Mucosa of descending colon (tissue), 3 donors: ENCODE measurements at regions not wholly inside any gene's neighbourhood (a gene's known extent, or its start where the extent isn't known, plus 50 kb on each side); places are given as distances from the start of the nearest gene placed in this dataset.

Experiments used
- ATAC-seq: fragments of 200-7000 bp; cut with Tn5 transposase; one replicate; pipeline ENCODE4 v1.9.1; 2020; ENCODE audit warnings: mild to moderate bottlenecking, moderate library complexity
- DNase-seq, 3 donors: peaks; one replicate each; pipeline ENCODE4 v3.0.0-alpha.2; 2020
- H3K36me3 ChIP-seq: fragments of 200-600 bp; one replicate; pipeline ENCODE4 v1.8.0; 2021; ENCODE audit warnings: low read depth, mild to moderate bottlenecking
- H3K4me1 ChIP-seq: fragments of 200-600 bp; one replicate; pipeline ENCODE4 v1.8.0; 2021; ENCODE audit warnings: low read depth, mild to moderate bottlenecking
- H3K4me3 ChIP-seq: fragments of 200-600 bp; one replicate; pipeline ENCODE4 v1.8.0; 2021; ENCODE audit warnings: mild to moderate bottlenecking
- H3K9me3 ChIP-seq: fragments of 200-600 bp; one replicate; pipeline ENCODE4 v1.8.0; 2021; ENCODE audit warnings: mild to moderate bottlenecking
- CTCF ChIP-seq: fragments of 200-600 bp; IDR thresholded peaks from one replicate; pipeline ENCODE4 v1.8.0; 2022; ENCODE audit warnings: antibody characterized with exemption, mild to moderate bottlenecking
- intact Hi-C, 2 donors: fragments of 100-400 bp; cut with DNase I in 1 of 2; cut with micrococcal nuclease in 1 of 2; formaldehyde crosslinking; loops; one replicate each; pipeline versions ENCODE4 v1.11.0 to v1.11.1; 2022; cut with DNase I, micrococcal nuclease
- donor health status: DM: no; HTN: no; CAD: no; lungs with moderate emphysema.
- donor health status: DM: no; HTN: no; CAD: no.
- donor health status: DM: no; HTN: yes; CAD: no.

- Histone ChIP-seq H3K9me3 (no peaks in the 10 kb centered on the region), H3K4me1 (no peaks in the 10 kb centered on the region), H3K36me3 (no peaks in the 10 kb centered on the region), H3K4me3 (no peak overlapping the region)
- no peak for ATAC-seq
- no peak for TF ChIP-seq CTCF
- intact Hi-C loops, result loop anchor here in 1 of 2 donors (5.0 kb wide), 1 partner anchor 612 kb away; no protein-coding TSS in a partner anchor
- no peak for DNase-seq
These were observed 477.5 kb upstream of the SPHKAP start for GRCh38 chr2:228658998-228659397.

GRCh38 chr2:228657807-228658402 is 476.4 kb upstream of the SPHKAP start:
- no peaks in the 10 kb centered on the region for H3K4me1 ChIP-seq
- ATAC-seq (no peak), DNase-seq (no peak)
- no peak overlapping the region for H3K4me3 ChIP-seq
- H3K36me3 ChIP-seq, result no peaks in the 10 kb centered on the region
- no peak for TF ChIP-seq CTCF
- intact Hi-C loops, result loop anchor here in 1 of 2 donors (5.0 kb wide), 1 partner anchor 611 kb away; no protein-coding TSS in a partner anchor
- H3K9me3 ChIP-seq, result no peaks in the 10 kb centered on the region

GRCh38 chr2:228655331-228655730 is 473.8 kb upstream of the SPHKAP start:
- H3K4me1 ChIP-seq, result no peaks in the 10 kb centered on the region
- no peaks in the 10 kb centered on the region for H3K9me3 ChIP-seq
- ATAC-seq, result no peak
- DNase-seq, result no peak
- H3K36me3 ChIP-seq, result no peaks in the 10 kb centered on the region
- TF ChIP-seq CTCF, result no peak
- no peak overlapping the region for H3K4me3 ChIP-seq
- intact Hi-C loops, result loop anchor here in 1 of 2 donors (5.0 kb wide), 1 partner anchor 608 kb away; no protein-coding TSS in a partner anchor

DNA sequence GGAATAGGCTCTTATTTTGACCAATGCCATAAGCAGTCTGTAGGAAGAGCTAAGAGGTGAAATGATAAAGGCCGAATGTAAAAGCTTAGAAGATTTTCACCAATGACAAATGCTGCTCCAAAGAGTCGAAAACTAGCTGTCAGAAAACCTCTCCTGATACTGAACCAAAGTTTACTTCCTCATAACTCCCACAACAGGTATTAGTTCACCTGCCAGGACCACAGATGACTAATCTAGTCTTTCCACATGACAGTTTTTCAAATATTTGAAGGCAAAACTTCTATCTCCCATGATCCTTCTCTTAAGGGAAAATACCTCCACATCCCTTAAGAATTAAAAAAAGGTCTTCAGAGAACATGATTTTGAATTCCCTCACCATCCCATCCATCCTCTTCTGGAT is 473.2 kb upstream of the SPHKAP start:
- Histone ChIP-seq H3K9me3 (no peaks in the 10 kb centered on the region), H3K4me1 (no peaks in the 10 kb centered on the region), H3K36me3 (no peaks in the 10 kb centered on the region), H3K4me3 (no peak overlapping the region)
- intact Hi-C loops, result loop anchor here in 1 of 2 donors (5.0 kb wide), 1 partner anchor 607 kb away; no protein-coding TSS in a partner anchor
- ATAC-seq (no peak), DNase-seq (no peak)
- no peak for TF ChIP-seq CTCF

DNA sequence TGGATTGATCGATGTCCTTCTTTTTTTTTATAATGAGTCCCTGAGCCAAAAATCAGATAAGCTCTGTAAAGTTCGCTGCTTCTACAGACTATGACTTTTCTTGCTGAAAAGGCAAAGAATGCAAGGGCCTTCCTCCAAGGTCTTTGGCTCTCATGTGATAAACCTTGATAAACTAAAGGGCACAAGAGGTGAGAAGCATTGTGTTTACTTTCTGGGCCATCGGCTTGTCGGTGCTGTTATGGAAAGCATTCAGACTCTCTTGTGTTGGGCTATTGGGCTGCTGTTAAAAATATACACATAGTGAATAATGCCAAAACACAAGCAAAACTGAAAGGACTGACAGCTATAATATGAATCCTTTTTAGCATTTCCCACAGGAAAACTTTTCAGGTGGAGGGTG is 472.4 kb upstream of the SPHKAP start:
- DNase-seq, result no peak
- no peak for ATAC-seq
- H3K4me3 ChIP-seq, result no peak overlapping the region
- H3K4me1 ChIP-seq, result no peaks in the 10 kb centered on the region
- intact Hi-C loops, result no loop called here
- no peak for TF ChIP-seq CTCF
- no peaks in the 10 kb centered on the region for H3K36me3 ChIP-seq
- no peaks in the 10 kb centered on the region for H3K9me3 ChIP-seq
